ENCODE measurements at regions not wholly inside any gene's neighbourhood (a gene's known extent, or its start where the extent isn't known, plus 50 kb on each side); places are given as distances from the start of the nearest gene placed in this dataset.

- Histone ChIP-seq H4K20me1 (ENCODE audit: control insufficient read depth, insufficient read depth, low read length, poor library complexity, severe bottlenecking) (no peaks in the 10 kb centered on the region), H3K79me2 (ENCODE audit: control insufficient read depth, insufficient read depth, low read length) (no peaks in the 10 kb centered on the region), H3K4me3 (ENCODE audit: control extremely low read depth in 1 of 5, extremely low read depth in 1 of 5, insufficient read depth in 1 of 5, low read depth in 2 of 5, low read length in 4 of 5) (no peak overlapping the region), H3K9me3 (ENCODE audit: control extremely low read depth in 1 of 3, control insufficient read depth in 2 of 3, insufficient read depth in 1 of 3, low read length in 2 of 3) (no peaks in the 10 kb centered on the region), H3K27me3 (replicated peaks in 1 of 4; ENCODE audit: control extremely low read depth in 1 of 4, control insufficient read depth in 3 of 4, insufficient read depth in 4 of 4, low read length in 3 of 4) (peaks cover 0 to 6% (median 0%) of the 10 kb centered on the region in 4 experiments), H3K4me2 (replicated peaks; ENCODE audit: low read depth, low read length, poor library complexity, severe bottlenecking) (no peak overlapping the region), H2AFZ (ENCODE audit: insufficient read depth, low read depth, low read length, poor library complexity, severe bottlenecking) (no peak overlapping the region), H3K4me1 (ENCODE audit: control insufficient read depth in 2 of 2, insufficient read depth in 2 of 2, low read length in 2 of 2) (no peaks in the 10 kb centered on the region), H3K27ac (ENCODE audit: low read length in 2 of 2) (no peak overlapping the region), H3K36me3 (replicated peaks in 1 of 2; ENCODE audit: control extremely low read depth in 1 of 2, control insufficient read depth in 1 of 2, extremely low read depth in 1 of 2, insufficient read depth in 2 of 2, low read length in 1 of 2) (no peaks in the 10 kb centered on the region), H3K9ac (ENCODE audit: low read length) (no peak overlapping the region)
- TF ChIP-seq EZH2 (IDR thresholded peaks at IDR 0.05; ENCODE audit: borderline replicate concordance, insufficient read depth, low read depth, low read length, poor library complexity, severe bottlenecking) (no peak), CTCF (IDR thresholded peaks at IDR 0.05) (no peak)
- no peak overlapping the region for H3K4me3 Mint-ChIP-seq
- no peaks in the 10 kb centered on the region for H3K4me1 Mint-ChIP-seq
- ATAC-seq (ENCODE audit: low read depth) (no peak), DNase-seq (no peak)
- H3K27ac Mint-ChIP-seq = no peak overlapping the region
- intact Hi-C loops (cut with micrococcal nuclease) = loop anchor here (10.0 kb wide), 1 partner anchor 66 kb away; no protein-coding TSS in a partner anchor
- WGBS (ENCODE audit: insufficient coverage) = no CpG with 5 or more reads among the region's 4 CpGs
- peaks cover 30% of the 10 kb centered on the region for H3K27me3 Mint-ChIP-seq
- ChIA-PET CTCF (interaction anchor here (1.5 kb wide), 1 partner anchor 207 kb away, joined by 3 read pairs; no protein-coding TSS in a partner anchor), POLR2A (no interaction called here)
- H3K9me3 Mint-ChIP-seq (ENCODE audit: insufficient read depth) = no peaks in the 10 kb centered on the region
Observed at GRCh38 chr6:3938715-3939367, 89.7 kb downstream of the FAM50B start.

- Histone ChIP-seq H2AFZ (ENCODE audit: insufficient read depth, low read depth, low read length, poor library complexity, severe bottlenecking) (no peak overlapping the region), H4K20me1 (ENCODE audit: control insufficient read depth, insufficient read depth, low read length, poor library complexity, severe bottlenecking) (no peaks in the 10 kb centered on the region), H3K27ac (ENCODE audit: low read length in 2 of 2) (no peak overlapping the region), H3K9me3 (ENCODE audit: control extremely low read depth in 1 of 3, control insufficient read depth in 2 of 3, insufficient read depth in 1 of 3, low read length in 2 of 3) (no peaks in the 10 kb centered on the region), H3K9ac (ENCODE audit: low read length) (no peak overlapping the region), H3K4me3 (ENCODE audit: control extremely low read depth in 1 of 5, extremely low read depth in 1 of 5, insufficient read depth in 1 of 5, low read depth in 2 of 5, low read length in 4 of 5) (no peak overlapping the region), H3K79me2 (ENCODE audit: control insufficient read depth, insufficient read depth, low read length) (no peaks in the 10 kb centered on the region), H3K4me1 (ENCODE audit: control insufficient read depth in 2 of 2, insufficient read depth in 2 of 2, low read length in 2 of 2) (no peaks in the 10 kb centered on the region), H3K4me2 (replicated peaks; ENCODE audit: low read depth, low read length, poor library complexity, severe bottlenecking) (no peak overlapping the region), H3K27me3 (replicated peaks in 1 of 4; ENCODE audit: control extremely low read depth in 1 of 4, control insufficient read depth in 3 of 4, insufficient read depth in 4 of 4, low read length in 3 of 4) (peaks cover 0 to 6% (median 0%) of the 10 kb centered on the region in 4 experiments), H3K36me3 (replicated peaks in 1 of 2; ENCODE audit: control extremely low read depth in 1 of 2, control insufficient read depth in 1 of 2, extremely low read depth in 1 of 2, insufficient read depth in 2 of 2, low read length in 1 of 2) (no peaks in the 10 kb centered on the region)
- Mint-ChIP-seq H3K4me3 (no peak overlapping the region), H3K4me1 (no peaks in the 10 kb centered on the region), H3K27ac (no peak overlapping the region), H3K27me3 (peaks cover 30% of the 10 kb centered on the region), H3K9me3 (ENCODE audit: insufficient read depth) (no peaks in the 10 kb centered on the region)
- DNase-seq (no peak), ATAC-seq (ENCODE audit: low read depth) (no peak)
- POLR2A ChIA-PET = no interaction called here
- 96% methylated on average over 3 of the region's 7 CpGs for WGBS (ENCODE audit: insufficient coverage)
- TF ChIP-seq CTCF (IDR thresholded peaks at IDR 0.05) (no peak), EZH2 (IDR thresholded peaks at IDR 0.05; ENCODE audit: borderline replicate concordance, insufficient read depth, low read depth, low read length, poor library complexity, severe bottlenecking) (no peak)
- CTCF ChIA-PET = no interaction called here
- intact Hi-C loops (cut with micrococcal nuclease) = loop anchor here (10.0 kb wide), 1 partner anchor 65 kb away; no protein-coding TSS in a partner anchor
Observed at GRCh38 chr6:3939368-3939958, 90.3 kb downstream of the FAM50B start.

Data from B cell (primary cell).